Kidney (tissue), 13 donors: ENCODE measurements at regions not wholly inside any gene's neighbourhood (a gene's known extent, or its start where the extent isn't known, plus 50 kb on each side); places are given as distances from the start of the nearest gene placed in this dataset.

ENCODE experiments used
- DNase-seq, 5 donors: peaks; one replicate each; pipeline ENCODE4 v3.0.0-alpha.2; 2013 to 2020
- FAIRE-seq: peaks from 2 replicates; lab custom pipeline; 2012; peaks lifted over from hg19 to GRCh38; lab: Jason Lieb, UNC
- H3K27ac ChIP-seq, 2 donors: one replicate each; pipeline ENCODE4 v1.7.0; 2013; ENCODE audit warnings: low read depth in 2 of 2, low read length in 2 of 2, inconsistent platforms in 1 of 2
- H3K27me3 ChIP-seq: one replicate; pipeline ENCODE4 v1.7.1; 2013; ENCODE audit warnings: low read length, inconsistent platforms; ENCODE audit not compliant: control insufficient read depth, insufficient read depth
- H3K36me3 ChIP-seq, 3 donors: one replicate each; pipeline versions ENCODE4 v1.7.0 to v1.7.1; 2013; ENCODE audit warnings: low read length in 3 of 3, control low read depth in 1 of 3, inconsistent platforms in 1 of 3; ENCODE audit not compliant: insufficient read depth in 3 of 3, control insufficient read depth in 2 of 3
- H3K4me1 ChIP-seq, 3 donors: one replicate each; pipeline versions ENCODE4 v1.7.0 to v1.7.1; 2013; ENCODE audit warnings: low read length in 3 of 3, inconsistent platforms in 1 of 3, low read depth in 1 of 3; ENCODE audit not compliant: control insufficient read depth in 2 of 3, insufficient read depth in 2 of 3
- H3K4me3 ChIP-seq, 3 donors: one replicate each; pipeline versions ENCODE4 v1.7.0 to v1.8.1; 2013; ENCODE audit warnings: low read length in 3 of 3, control low read depth in 1 of 3, inconsistent platforms in 1 of 3
- H3K9ac ChIP-seq, 3 donors: one replicate each; pipeline versions ENCODE4 v1.7.0 to v1.7.1; 2013; ENCODE audit warnings: low read length in 3 of 3, control low read depth in 1 of 3, inconsistent platforms in 1 of 3
- H3K9me3 ChIP-seq, 3 donors: one replicate each; pipeline versions ENCODE4 v1.7.0 to v1.7.1; 2013; ENCODE audit warnings: low read length in 3 of 3, control low read depth in 1 of 3, inconsistent platforms in 1 of 3; ENCODE audit not compliant: control insufficient read depth in 2 of 3, insufficient read depth in 1 of 3
- intact Hi-C: fragments of 100-400 bp; cut with DNase I; formaldehyde crosslinking; loops from one replicate; pipeline ENCODE4 v1.11.1; 2022
- TF ChIP-seq, protein P1 (sequence below): IDR thresholded peaks from 3 replicates; pipeline ENCODE4 v1.5.1; 2012; ENCODE audit warnings: mild to moderate bottlenecking, moderate library complexity, borderline replicate concordance; ENCODE audit not compliant: insufficient read depth; ENCODE audit errors: extremely low read depth
- donor health status: control.
- donor health status: control.
- donor health status: control.
- donor health status: control.
- donor health status: control.
- donor health status: DM: yes; HTN: yes; CAD: no.
- donor health status: Normal renal cell carcinoma (clear cell type).

GRCh38 chr13:62337109-62337880 lies 921.6 kb upstream of the PCDH20 start:
- Histone ChIP-seq H3K4me1 (no peaks in the 10 kb centered on the region), H3K27ac (no peak overlapping the region), H3K27me3 (no peaks in the 10 kb centered on the region), H3K4me3 (no peak overlapping the region), H3K9ac (no peak overlapping the region), H3K36me3 (no peaks in the 10 kb centered on the region), H3K9me3 (no peaks in the 10 kb centered on the region)
- intact Hi-C loops = no loop called here
- FAIRE-seq = no peak
- TF ChIP-seq, protein P1, sequence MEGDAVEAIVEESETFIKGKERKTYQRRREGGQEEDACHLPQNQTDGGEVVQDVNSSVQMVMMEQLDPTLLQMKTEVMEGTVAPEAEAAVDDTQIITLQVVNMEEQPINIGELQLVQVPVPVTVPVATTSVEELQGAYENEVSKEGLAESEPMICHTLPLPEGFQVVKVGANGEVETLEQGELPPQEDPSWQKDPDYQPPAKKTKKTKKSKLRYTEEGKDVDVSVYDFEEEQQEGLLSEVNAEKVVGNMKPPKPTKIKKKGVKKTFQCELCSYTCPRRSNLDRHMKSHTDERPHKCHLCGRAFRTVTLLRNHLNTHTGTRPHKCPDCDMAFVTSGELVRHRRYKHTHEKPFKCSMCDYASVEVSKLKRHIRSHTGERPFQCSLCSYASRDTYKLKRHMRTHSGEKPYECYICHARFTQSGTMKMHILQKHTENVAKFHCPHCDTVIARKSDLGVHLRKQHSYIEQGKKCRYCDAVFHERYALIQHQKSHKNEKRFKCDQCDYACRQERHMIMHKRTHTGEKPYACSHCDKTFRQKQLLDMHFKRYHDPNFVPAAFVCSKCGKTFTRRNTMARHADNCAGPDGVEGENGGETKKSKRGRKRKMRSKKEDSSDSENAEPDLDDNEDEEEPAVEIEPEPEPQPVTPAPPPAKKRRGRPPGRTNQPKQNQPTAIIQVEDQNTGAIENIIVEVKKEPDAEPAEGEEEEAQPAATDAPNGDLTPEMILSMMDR = no peak
- peak in 3 of 5 donors; percentile 23 to 56 (median 28) for DNase-seq

GRCh38 chr13:62336507-62336906 lies 920.9 kb upstream of the PCDH20 start:
- intact Hi-C loops = no loop called here
- no peak for FAIRE-seq
- H3K27ac ChIP-seq = no peak overlapping the region

DNA sequence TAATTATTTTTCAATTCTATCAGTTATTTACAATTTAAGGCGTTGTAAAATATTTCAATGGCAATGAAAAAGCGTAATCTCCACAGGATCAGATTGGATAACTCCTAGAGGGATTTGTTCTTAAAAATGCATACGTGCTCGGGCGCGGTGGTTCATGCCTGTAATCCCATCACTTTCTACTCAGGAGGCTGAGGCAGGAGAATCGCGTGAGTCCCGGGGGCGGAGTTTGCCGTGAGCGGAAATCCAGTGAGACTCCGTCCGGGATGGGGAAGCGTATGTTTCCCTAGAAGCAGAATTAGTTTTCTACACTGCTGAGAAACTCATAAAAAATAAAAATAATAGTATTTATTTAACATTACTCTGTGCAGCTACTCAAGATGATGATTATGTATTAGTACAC lies 917.8 kb upstream of the PCDH20 start:
- intact Hi-C loops = no loop called here
- H3K4me1 ChIP-seq = no peaks in the 10 kb centered on the region
- no peak for FAIRE-seq
- no peaks in the 10 kb centered on the region for H3K36me3 ChIP-seq
- no peak for DNase-seq
- H3K27me3 ChIP-seq = no peaks in the 10 kb centered on the region
- TF ChIP-seq, protein P1 = no peak
- H3K9ac ChIP-seq = no peak overlapping the region
- H3K9me3 ChIP-seq = no peaks in the 10 kb centered on the region
- no peak overlapping the region for H3K4me3 ChIP-seq
- H3K27ac ChIP-seq = no peak overlapping the region

More at GRCh38 chr13:62336507-62336906, 920.9 kb upstream of the PCDH20 start:
- Histone ChIP-seq H3K4me3 (no peak overlapping the region), H3K36me3 (no peaks in the 10 kb centered on the region), H3K9ac (no peak overlapping the region), H3K27me3 (no peaks in the 10 kb centered on the region), H3K9me3 (no peaks in the 10 kb centered on the region), H3K4me1 (no peaks in the 10 kb centered on the region)
- TF ChIP-seq, protein P1 = no peak
- DNase-seq = no peak
